ENCODE measurements at regions not wholly inside any gene's neighbourhood (a gene's known extent, or its start where the extent isn't known, plus 50 kb on each side); places are given as distances from the start of the nearest gene placed in this dataset.
"Not testable (repeated sequence)": the region's sequence is repeated elsewhere in the genome, so short reads cannot be mapped to it uniquely, and the experiment has no call there.

DNA sequence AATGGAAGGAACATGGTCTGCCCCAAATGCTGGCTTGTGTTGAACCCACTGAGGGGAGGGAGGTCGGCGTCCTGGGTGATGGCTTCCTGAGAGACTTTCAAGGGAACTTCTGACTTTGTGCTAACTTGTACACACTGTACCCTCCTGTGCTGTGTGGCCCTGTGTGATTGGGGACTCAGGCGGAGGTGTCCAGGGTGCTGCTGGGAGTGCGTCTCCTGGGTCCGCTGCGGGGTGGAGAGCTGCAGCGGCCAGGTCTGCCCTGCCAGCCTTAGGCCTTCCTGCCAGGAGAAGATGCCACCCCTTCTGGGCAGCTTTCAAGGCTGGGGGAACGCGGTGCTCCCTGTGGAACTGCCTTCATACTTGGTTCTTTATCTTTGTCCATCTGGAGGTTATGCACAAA is 170.1 kb downstream of the URI1 start:
- no peak for DNase-seq
- Mint-ChIP-seq H3K36me3 (ENCODE audit: unreplicated experiment) (no peaks in the 10 kb centered on the region), H3K4me3 (ENCODE audit: unreplicated experiment) (no peak overlapping the region), H3K9me3 (ENCODE audit: unreplicated experiment) (peaks cover 4% of the 10 kb centered on the region), H3K27me3 (ENCODE audit: unreplicated experiment) (no peaks in the 10 kb centered on the region), H3K27ac (ENCODE audit: unreplicated experiment) (no peak overlapping the region), H3K4me1 (ENCODE audit: low read depth, unreplicated experiment) (no peaks in the 10 kb centered on the region)
- TF ChIP-seq, protein P1, sequence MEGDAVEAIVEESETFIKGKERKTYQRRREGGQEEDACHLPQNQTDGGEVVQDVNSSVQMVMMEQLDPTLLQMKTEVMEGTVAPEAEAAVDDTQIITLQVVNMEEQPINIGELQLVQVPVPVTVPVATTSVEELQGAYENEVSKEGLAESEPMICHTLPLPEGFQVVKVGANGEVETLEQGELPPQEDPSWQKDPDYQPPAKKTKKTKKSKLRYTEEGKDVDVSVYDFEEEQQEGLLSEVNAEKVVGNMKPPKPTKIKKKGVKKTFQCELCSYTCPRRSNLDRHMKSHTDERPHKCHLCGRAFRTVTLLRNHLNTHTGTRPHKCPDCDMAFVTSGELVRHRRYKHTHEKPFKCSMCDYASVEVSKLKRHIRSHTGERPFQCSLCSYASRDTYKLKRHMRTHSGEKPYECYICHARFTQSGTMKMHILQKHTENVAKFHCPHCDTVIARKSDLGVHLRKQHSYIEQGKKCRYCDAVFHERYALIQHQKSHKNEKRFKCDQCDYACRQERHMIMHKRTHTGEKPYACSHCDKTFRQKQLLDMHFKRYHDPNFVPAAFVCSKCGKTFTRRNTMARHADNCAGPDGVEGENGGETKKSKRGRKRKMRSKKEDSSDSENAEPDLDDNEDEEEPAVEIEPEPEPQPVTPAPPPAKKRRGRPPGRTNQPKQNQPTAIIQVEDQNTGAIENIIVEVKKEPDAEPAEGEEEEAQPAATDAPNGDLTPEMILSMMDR (IDR thresholded peaks at IDR 0.05; ENCODE audit: partially characterized antibody, unreplicated experiment), result no peak

DNA sequence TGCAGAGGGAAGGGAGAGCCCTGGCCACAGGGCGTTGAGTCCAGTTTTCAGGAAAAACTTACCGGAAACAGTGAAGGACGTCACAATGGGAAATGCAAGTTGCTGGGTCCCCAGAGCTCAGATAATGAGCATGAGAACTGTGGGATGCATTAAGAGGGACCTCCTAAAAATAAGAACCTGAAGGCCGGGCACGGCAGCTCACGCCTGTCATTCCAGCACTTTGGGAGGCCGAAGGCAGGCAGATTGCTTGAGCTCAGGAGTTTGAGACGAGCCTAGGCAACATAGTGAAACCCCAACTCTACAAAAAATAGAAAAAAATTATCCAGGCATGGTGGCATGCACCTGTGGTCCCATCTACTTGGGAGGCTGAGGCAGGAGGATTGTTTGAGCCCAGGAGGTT is 170.6 kb downstream of the URI1 start:
- DNase-seq, result no peak
- no peak overlapping the region for H3K4me3 Mint-ChIP-seq (ENCODE audit: unreplicated experiment)
- H3K27ac Mint-ChIP-seq (ENCODE audit: unreplicated experiment), result no peak overlapping the region
- H3K27me3 Mint-ChIP-seq (ENCODE audit: unreplicated experiment), result no peaks in the 10 kb centered on the region
- peaks cover 3% of the 10 kb centered on the region for H3K9me3 Mint-ChIP-seq (ENCODE audit: unreplicated experiment)
- no peaks in the 10 kb centered on the region for H3K36me3 Mint-ChIP-seq (ENCODE audit: unreplicated experiment)
- TF ChIP-seq, protein P1 (IDR thresholded peaks at IDR 0.05; ENCODE audit: partially characterized antibody, unreplicated experiment), result no peak
- H3K4me1 Mint-ChIP-seq (ENCODE audit: low read depth, unreplicated experiment), result no peaks in the 10 kb centered on the region

DNA sequence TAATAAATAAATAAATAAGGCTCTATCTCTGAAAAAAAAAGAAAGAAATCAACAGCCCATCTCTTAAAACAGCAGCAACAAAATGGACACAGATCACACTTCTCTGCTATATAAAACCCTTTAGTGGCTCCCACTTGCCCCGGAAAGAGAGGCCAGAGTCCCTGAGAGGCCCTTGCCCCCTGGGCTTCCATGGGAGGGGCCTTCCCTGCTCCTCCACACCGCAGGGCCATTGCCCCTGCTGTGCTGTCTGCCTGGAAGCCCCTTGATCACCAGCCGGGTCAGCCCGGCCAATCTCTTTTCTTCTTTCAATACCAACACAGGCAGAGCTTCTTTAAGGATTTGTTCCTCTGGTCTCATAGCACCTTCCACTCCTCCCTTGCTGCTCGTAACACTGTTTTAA is 171.1 kb downstream of the URI1 start:
- no peak overlapping the region for H3K4me3 Mint-ChIP-seq (ENCODE audit: unreplicated experiment)
- TF ChIP-seq, protein P1 (IDR thresholded peaks at IDR 0.05; ENCODE audit: partially characterized antibody, unreplicated experiment), result no peak
- no peaks in the 10 kb centered on the region for H3K27me3 Mint-ChIP-seq (ENCODE audit: unreplicated experiment)
- peaks cover 3% of the 10 kb centered on the region for H3K9me3 Mint-ChIP-seq (ENCODE audit: unreplicated experiment)
- DNase-seq, result no peak
- H3K36me3 Mint-ChIP-seq (ENCODE audit: unreplicated experiment), result no peaks in the 10 kb centered on the region
- no peak overlapping the region for H3K27ac Mint-ChIP-seq (ENCODE audit: unreplicated experiment)
- no peaks in the 10 kb centered on the region for H3K4me1 Mint-ChIP-seq (ENCODE audit: low read depth, unreplicated experiment)

DNA sequence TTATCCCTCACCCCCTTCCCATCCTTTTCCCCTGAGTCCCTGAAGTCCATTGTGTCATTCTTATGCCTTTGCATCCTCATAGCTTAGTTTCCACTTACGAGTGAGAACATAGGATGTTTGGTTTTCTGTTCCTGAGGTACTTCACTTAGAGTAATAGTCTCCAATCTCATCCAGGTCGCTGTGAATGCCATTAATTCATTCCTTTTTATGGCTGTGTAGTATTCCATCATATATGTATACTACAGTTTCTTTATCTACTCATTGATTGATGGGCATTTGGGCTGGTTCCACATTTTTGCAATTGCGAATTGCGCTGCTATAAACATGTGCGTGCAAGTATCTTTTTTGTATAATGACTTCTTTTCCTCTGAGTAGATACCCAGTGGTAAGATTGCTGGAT is 172.1 kb downstream of the URI1 start:
- not testable (repeated sequence) for H3K27me3 Mint-ChIP-seq (ENCODE audit: unreplicated experiment); H3K4me1 Mint-ChIP-seq (ENCODE audit: low read depth, unreplicated experiment)

DNA sequence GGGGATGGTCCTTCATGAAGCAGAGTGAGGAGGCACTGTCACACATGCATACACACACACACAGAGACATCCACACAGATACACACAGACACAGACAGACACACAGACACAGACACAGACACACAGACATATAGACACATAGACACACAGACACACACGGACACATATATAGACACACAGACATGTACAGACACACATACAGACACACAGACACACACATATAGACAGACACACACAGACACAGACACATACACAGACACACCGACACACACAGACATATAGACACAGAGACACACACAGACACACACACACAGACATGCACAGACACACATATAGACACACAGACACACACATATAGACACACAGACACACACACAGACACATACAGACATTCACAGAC is 173.9 kb downstream of the URI1 start:
- Mint-ChIP-seq H3K27me3 (ENCODE audit: unreplicated experiment) (no peaks in the 10 kb centered on the region), H3K4me3 (ENCODE audit: unreplicated experiment) (no peak overlapping the region), H3K4me1 (ENCODE audit: low read depth, unreplicated experiment) (no peaks in the 10 kb centered on the region), H3K9me3 (ENCODE audit: unreplicated experiment) (peaks cover 2% of the 10 kb centered on the region), H3K27ac (ENCODE audit: unreplicated experiment) (no peak overlapping the region), H3K36me3 (ENCODE audit: unreplicated experiment) (no peaks in the 10 kb centered on the region)
- TF ChIP-seq, protein P1 (IDR thresholded peaks at IDR 0.05; ENCODE audit: partially characterized antibody, unreplicated experiment), result no peak
- no peak for DNase-seq

More for the DNA sequence above, 172.1 kb downstream of the URI1 start:
- DNase-seq; H3K36me3 Mint-ChIP-seq (ENCODE audit: unreplicated experiment); H3K27ac Mint-ChIP-seq (ENCODE audit: unreplicated experiment); H3K4me3 Mint-ChIP-seq (ENCODE audit: unreplicated experiment); H3K9me3 Mint-ChIP-seq (ENCODE audit: unreplicated experiment): not testable (repeated sequence)

DNA sequence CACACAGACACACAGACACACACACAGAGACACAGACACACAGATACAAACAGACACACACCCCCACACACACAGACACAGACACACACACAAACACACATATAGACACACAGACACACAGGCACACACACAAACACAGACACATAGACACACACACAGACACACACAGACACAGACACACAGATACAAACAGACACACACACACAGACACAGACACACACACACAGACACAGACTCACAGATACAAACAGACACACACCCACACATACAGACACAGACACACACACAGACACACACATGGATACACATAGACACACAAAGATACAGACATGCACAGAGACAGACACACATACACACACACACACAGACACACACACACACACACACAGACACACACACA is 174.5 kb downstream of the URI1 start:
- DNase-seq, result no peak
- Mint-ChIP-seq H3K36me3 (ENCODE audit: unreplicated experiment) (no peaks in the 10 kb centered on the region), H3K4me1 (ENCODE audit: low read depth, unreplicated experiment) (no peaks in the 10 kb centered on the region), H3K9me3 (ENCODE audit: unreplicated experiment) (peaks cover 3% of the 10 kb centered on the region), H3K4me3 (ENCODE audit: unreplicated experiment) (no peak overlapping the region), H3K27me3 (ENCODE audit: unreplicated experiment) (no peaks in the 10 kb centered on the region), H3K27ac (ENCODE audit: unreplicated experiment) (no peak overlapping the region)
- TF ChIP-seq, protein P1 (IDR thresholded peaks at IDR 0.05; ENCODE audit: partially characterized antibody, unreplicated experiment), result no peak
